GM23338 (cell line): ENCODE measurements at regions not wholly inside any gene's neighbourhood (a gene's known extent, or its start where the extent isn't known, plus 50 kb on each side); places are given as distances from the start of the nearest gene placed in this dataset.

Experiments
- ATAC-seq: fragments of 200-7000 bp; cut with Tn5 transposase; 3 replicates; pipeline ENCODE4 v1.9.1; 2020
- DNase-seq: peaks from one replicate; pipeline ENCODE4 v3.0.0-alpha.2; 2015; ENCODE audit warnings: low spot score
- H2AFZ ChIP-seq: fragments of 200-600 bp; sonication (generic); 2 replicates; pipeline ENCODE4 v1.8.0; 2016; ENCODE audit warnings: antibody characterized with exemption, mild to moderate bottlenecking, moderate library complexity
- H3F3A ChIP-seq: fragments of 200-600 bp; sonication (generic); replicated peaks from 2 replicates; pipeline ENCODE4 v1.8.0; 2017; ENCODE audit warnings: antibody characterized with exemption, mixed run types, low read depth
- H3K27ac ChIP-seq: fragments of 200-600 bp; sonication (generic); 2 replicates; pipeline ENCODE4 v1.6.1; 2016; ENCODE audit warnings: low read depth
- H3K27me3 ChIP-seq: fragments of 200-600 bp; sonication (generic); 2 replicates; pipeline ENCODE4 v1.8.0; 2016; ENCODE audit warnings: mild to moderate bottlenecking, mixed run types, moderate library complexity; ENCODE audit not compliant: insufficient read depth
- H3K36me3 ChIP-seq: fragments of 200-600 bp; sonication (generic); 2 replicates; pipeline ENCODE4 v1.8.0; 2016; ENCODE audit warnings: mild to moderate bottlenecking; ENCODE audit not compliant: insufficient read depth
- H3K4me1 ChIP-seq: fragments of 200-600 bp; sonication (generic); 2 replicates; pipeline ENCODE4 v1.8.0; 2016; ENCODE audit warnings: mild to moderate bottlenecking, moderate library complexity; ENCODE audit not compliant: insufficient read depth
- H3K4me2 ChIP-seq: fragments of 200-600 bp; sonication (generic); 2 replicates; pipeline ENCODE4 v1.7.1; 2017; ENCODE audit warnings: mixed run types
- H3K4me3 ChIP-seq: fragments of 200-600 bp; sonication (generic); 2 replicates; pipeline ENCODE4 v1.6.1; 2016; ENCODE audit warnings: mixed run types
- H3K79me2 ChIP-seq: fragments of 200-600 bp; sonication (generic); replicated peaks from 2 replicates; pipeline ENCODE4 v1.8.0; 2017; ENCODE audit warnings: mild to moderate bottlenecking; ENCODE audit not compliant: insufficient read depth
- H3K9me2 ChIP-seq: fragments of 200-600 bp; sonication (generic); 2 replicates; pipeline ENCODE4 v1.8.0; 2017; ENCODE audit not compliant: insufficient read depth
- H4K20me1 ChIP-seq: fragments of 200-600 bp; sonication (generic); replicated peaks from 2 replicates; pipeline ENCODE4 v1.8.0; 2017; ENCODE audit warnings: mild to moderate bottlenecking; ENCODE audit not compliant: insufficient read depth
- H3K27ac Mint-ChIP-seq: 2 replicates; pipeline ENCODE4 v1.8.0; 2020; ENCODE audit warnings: inconsistent platforms, mild to moderate bottlenecking, moderate library complexity, mixed read lengths
- H3K27me3 Mint-ChIP-seq: 3 replicates; pipeline ENCODE4 v1.8.0; 2022; ENCODE audit warnings: low read depth, mild to moderate bottlenecking, moderate library complexity, mixed read lengths, inconsistent platforms; ENCODE audit not compliant: insufficient read depth, poor library complexity
- H3K36me3 Mint-ChIP-seq: 3 replicates; pipeline ENCODE4 v1.8.0; 2021; ENCODE audit warnings: low read depth, mild to moderate bottlenecking, inconsistent platforms, moderate library complexity, mixed read lengths
- H3K4me1 Mint-ChIP-seq: 3 replicates; pipeline ENCODE4 v1.8.0; 2020; ENCODE audit warnings: mild to moderate bottlenecking, inconsistent platforms, mixed read lengths
- H3K4me3 Mint-ChIP-seq: 3 replicates; pipeline ENCODE4 v1.8.0; 2021; ENCODE audit warnings: moderate library complexity, mild to moderate bottlenecking, inconsistent platforms, mixed read lengths
- H3K9me3 Mint-ChIP-seq: 3 replicates; pipeline ENCODE4 v1.8.0; 2020; ENCODE audit warnings: moderate library complexity, mild to moderate bottlenecking, inconsistent platforms, mixed read lengths
- CREB1 ChIP-seq: fragments of 250-450 bp; sonication (Bioruptor Pico); IDR thresholded peaks from 2 replicates; pipeline ENCODE4 v1.5.0; 2020; ENCODE audit warnings: low read depth, mild to moderate bottlenecking, moderate library complexity
- EZH2phosphoT487 ChIP-seq: fragments of 200-600 bp; sonication (generic); IDR thresholded peaks from one replicate; pipeline ENCODE4 v1.8.1; 2018; ENCODE audit warnings: antibody characterized with exemption; ENCODE audit not compliant: unreplicated experiment
- JUNB ChIP-seq: IDR thresholded peaks from one replicate; pipeline ENCODE4 v1.6.1; 2016; ENCODE audit warnings: antibody characterized with exemption; ENCODE audit not compliant: unreplicated experiment
- NANOG ChIP-seq: IDR thresholded peaks from 2 replicates; pipeline ENCODE4 v1.6.1; 2016; ENCODE audit warnings: antibody characterized with exemption, borderline replicate concordance
- POLR2AphosphoS5 ChIP-seq: IDR thresholded peaks from 2 replicates; pipeline ENCODE4 v1.6.1; 2016; ENCODE audit warnings: antibody characterized with exemption, low read depth
- STAT1 ChIP-seq: IDR thresholded peaks from one replicate; pipeline ENCODE4 v1.6.1; 2016; ENCODE audit warnings: antibody characterized with exemption; ENCODE audit not compliant: unreplicated experiment
- ZNF114 ChIP-seq: fragments of 250-450 bp; sonication (Bioruptor Pico); IDR thresholded peaks from 2 replicates; pipeline ENCODE4 v1.5.0; 2020; ENCODE audit warnings: mild to moderate bottlenecking, moderate library complexity
- ZNF331 ChIP-seq: fragments of 250-450 bp; sonication (Bioruptor Pico); IDR thresholded peaks from 2 replicates; pipeline ENCODE4 v1.5.0; 2020; ENCODE audit warnings: low read depth, mild to moderate bottlenecking, moderate library complexity
- TF ChIP-seq, protein P1 (sequence below): fragments of 250-450 bp; sonication (Bioruptor Pico); IDR thresholded peaks from 2 replicates; pipeline ENCODE4 v1.5.0; 2020; ENCODE audit warnings: mild to moderate bottlenecking, moderate library complexity
- TF ChIP-seq, protein P2 (sequence below): IDR thresholded peaks from 2 replicates; pipeline ENCODE4 v1.6.1; 2016; ENCODE audit warnings: antibody characterized with exemption
- TF ChIP-seq, protein P3 (sequence below): IDR thresholded peaks from one replicate; pipeline ENCODE4 v1.6.1; 2018; ENCODE audit warnings: antibody characterized with exemption; ENCODE audit not compliant: unreplicated experiment

DNA sequence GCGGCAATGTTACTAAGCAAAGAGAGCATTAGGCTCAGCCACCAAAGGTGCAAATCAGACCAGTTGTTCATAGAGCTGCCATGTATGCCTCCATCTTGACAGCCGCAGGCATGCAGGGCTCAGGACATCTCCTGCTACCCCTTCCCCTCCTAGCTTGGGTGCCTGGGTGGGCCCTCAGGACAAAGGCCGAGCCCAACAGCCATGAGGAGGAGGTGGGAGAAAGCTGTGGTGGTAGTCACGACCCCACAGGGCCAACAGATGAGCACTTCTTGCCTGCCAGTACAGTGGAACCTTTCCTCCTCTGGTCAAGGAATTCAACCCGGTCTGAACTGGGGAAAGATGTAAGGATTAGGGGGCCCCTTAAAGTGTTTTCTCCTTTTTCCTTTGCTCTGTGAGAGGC is 386.4 kb upstream of the SLITRK6 start:
- Histone ChIP-seq H3K27me3 (no peaks in the 10 kb centered on the region), H3K36me3 (no peaks in the 10 kb centered on the region), H3K4me3 (no peak overlapping the region), H3K4me1 (no peaks in the 10 kb centered on the region), H3K9me2 (0 out of 2 replicates have a peak, but pooled peaks cover 3% of the 10 kb centered on the region), H2AFZ (no peak overlapping the region; the same call in 1 of the 2 replicates), H3F3A (no peaks in the 10 kb centered on the region), H3K79me2 (no peaks in the 10 kb centered on the region), H3K27ac (no peak overlapping the region), H4K20me1 (no peaks in the 10 kb centered on the region), H3K4me2 (no peak overlapping the region)
- H3K36me3 Mint-ChIP-seq, result peaks cover 3% of the 10 kb centered on the region; the same call in 1 of the 3 replicates
- no peak overlapping the region for H3K4me3 Mint-ChIP-seq
- TF ChIP-seq, protein P1, sequence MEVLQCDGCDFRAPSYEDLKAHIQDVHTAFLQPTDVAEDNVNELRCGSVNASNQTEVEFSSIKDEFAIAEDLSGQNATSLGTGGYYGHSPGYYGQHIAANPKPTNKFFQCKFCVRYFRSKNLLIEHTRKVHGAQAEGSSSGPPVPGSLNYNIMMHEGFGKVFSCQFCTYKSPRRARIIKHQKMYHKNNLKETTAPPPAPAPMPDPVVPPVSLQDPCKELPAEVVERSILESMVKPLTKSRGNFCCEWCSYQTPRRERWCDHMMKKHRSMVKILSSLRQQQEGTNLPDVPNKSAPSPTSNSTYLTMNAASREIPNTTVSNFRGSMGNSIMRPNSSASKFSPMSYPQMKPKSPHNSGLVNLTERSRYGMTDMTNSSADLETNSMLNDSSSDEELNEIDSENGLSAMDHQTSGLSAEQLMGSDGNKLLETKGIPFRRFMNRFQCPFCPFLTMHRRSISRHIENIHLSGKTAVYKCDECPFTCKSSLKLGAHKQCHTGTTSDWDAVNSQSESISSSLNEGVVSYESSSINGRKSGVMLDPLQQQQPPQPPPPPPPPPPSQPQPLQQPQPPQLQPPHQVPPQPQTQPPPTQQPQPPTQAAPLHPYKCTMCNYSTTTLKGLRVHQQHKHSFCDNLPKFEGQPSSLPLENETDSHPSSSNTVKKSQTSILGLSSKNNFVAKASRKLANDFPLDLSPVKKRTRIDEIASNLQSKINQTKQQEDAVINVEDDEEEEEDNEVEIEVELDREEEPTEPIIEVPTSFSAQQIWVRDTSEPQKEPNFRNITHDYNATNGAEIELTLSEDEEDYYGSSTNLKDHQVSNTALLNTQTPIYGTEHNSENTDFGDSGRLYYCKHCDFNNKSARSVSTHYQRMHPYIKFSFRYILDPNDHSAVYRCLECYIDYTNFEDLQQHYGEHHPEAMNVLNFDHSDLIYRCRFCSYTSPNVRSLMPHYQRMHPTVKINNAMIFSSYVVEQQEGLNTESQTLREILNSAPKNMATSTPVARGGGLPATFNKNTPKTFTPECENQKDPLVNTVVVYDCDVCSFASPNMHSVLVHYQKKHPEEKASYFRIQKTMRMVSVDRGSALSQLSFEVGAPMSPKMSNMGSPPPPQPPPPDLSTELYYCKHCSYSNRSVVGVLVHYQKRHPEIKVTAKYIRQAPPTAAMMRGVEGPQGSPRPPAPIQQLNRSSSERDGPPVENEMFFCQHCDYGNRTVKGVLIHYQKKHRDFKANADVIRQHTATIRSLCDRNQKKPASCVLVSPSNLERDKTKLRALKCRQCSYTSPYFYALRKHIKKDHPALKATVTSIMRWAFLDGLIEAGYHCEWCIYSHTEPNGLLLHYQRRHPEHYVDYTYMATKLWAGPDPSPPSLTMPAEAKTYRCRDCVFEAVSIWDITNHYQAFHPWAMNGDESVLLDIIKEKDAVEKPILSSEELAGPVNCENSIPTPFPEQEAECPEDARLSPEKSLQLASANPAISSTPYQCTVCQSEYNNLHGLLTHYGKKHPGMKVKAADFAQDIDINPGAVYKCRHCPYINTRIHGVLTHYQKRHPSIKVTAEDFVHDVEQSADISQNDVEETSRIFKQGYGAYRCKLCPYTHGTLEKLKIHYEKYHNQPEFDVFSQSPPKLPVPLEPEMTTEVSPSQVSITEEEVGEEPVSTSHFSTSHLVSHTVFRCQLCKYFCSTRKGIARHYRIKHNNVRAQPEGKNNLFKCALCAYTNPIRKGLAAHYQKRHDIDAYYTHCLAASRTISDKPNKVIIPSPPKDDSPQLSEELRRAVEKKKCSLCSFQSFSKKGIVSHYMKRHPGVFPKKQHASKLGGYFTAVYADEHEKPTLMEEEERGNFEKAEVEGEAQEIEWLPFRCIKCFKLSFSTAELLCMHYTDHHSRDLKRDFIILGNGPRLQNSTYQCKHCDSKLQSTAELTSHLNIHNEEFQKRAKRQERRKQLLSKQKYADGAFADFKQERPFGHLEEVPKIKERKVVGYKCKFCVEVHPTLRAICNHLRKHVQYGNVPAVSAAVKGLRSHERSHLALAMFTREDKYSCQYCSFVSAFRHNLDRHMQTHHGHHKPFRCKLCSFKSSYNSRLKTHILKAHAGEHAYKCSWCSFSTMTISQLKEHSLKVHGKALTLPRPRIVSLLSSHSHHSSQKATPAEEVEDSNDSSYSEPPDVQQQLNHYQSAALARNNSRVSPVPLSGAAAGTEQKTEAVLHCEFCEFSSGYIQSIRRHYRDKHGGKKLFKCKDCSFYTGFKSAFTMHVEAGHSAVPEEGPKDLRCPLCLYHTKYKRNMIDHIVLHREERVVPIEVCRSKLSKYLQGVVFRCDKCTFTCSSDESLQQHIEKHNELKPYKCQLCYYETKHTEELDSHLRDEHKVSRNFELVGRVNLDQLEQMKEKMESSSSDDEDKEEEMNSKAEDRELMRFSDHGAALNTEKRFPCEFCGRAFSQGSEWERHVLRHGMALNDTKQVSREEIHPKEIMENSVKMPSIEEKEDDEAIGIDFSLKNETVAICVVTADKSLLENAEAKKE, result no peak
- no peak for TF ChIP-seq STAT1
- no peak for TF ChIP-seq NANOG
- TF ChIP-seq ZNF114 (CRISPR knock-in tag), result no peak
- TF ChIP-seq JUNB, result no peak
- TF ChIP-seq POLR2AphosphoS5, result no peak
- TF ChIP-seq, protein P2, sequence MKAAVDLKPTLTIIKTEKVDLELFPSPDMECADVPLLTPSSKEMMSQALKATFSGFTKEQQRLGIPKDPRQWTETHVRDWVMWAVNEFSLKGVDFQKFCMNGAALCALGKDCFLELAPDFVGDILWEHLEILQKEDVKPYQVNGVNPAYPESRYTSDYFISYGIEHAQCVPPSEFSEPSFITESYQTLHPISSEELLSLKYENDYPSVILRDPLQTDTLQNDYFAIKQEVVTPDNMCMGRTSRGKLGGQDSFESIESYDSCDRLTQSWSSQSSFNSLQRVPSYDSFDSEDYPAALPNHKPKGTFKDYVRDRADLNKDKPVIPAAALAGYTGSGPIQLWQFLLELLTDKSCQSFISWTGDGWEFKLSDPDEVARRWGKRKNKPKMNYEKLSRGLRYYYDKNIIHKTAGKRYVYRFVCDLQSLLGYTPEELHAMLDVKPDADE, result no peak
- TF ChIP-seq, protein P3, sequence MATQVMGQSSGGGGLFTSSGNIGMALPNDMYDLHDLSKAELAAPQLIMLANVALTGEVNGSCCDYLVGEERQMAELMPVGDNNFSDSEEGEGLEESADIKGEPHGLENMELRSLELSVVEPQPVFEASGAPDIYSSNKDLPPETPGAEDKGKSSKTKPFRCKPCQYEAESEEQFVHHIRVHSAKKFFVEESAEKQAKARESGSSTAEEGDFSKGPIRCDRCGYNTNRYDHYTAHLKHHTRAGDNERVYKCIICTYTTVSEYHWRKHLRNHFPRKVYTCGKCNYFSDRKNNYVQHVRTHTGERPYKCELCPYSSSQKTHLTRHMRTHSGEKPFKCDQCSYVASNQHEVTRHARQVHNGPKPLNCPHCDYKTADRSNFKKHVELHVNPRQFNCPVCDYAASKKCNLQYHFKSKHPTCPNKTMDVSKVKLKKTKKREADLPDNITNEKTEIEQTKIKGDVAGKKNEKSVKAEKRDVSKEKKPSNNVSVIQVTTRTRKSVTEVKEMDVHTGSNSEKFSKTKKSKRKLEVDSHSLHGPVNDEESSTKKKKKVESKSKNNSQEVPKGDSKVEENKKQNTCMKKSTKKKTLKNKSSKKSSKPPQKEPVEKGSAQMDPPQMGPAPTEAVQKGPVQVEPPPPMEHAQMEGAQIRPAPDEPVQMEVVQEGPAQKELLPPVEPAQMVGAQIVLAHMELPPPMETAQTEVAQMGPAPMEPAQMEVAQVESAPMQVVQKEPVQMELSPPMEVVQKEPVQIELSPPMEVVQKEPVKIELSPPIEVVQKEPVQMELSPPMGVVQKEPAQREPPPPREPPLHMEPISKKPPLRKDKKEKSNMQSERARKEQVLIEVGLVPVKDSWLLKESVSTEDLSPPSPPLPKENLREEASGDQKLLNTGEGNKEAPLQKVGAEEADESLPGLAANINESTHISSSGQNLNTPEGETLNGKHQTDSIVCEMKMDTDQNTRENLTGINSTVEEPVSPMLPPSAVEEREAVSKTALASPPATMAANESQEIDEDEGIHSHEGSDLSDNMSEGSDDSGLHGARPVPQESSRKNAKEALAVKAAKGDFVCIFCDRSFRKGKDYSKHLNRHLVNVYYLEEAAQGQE, result no peak
- no peak for TF ChIP-seq CREB1 (CRISPR knock-in tag)
- no peak for TF ChIP-seq EZH2phosphoT487
- TF ChIP-seq ZNF331 (CRISPR knock-in tag), result no peak
- peaks cover 8% of the 10 kb centered on the region for H3K27me3 Mint-ChIP-seq
- no peak overlapping the region for H3K27ac Mint-ChIP-seq
- peaks cover 3% of the 10 kb centered on the region; the same call in 1 of the 3 replicates for H3K9me3 Mint-ChIP-seq
- H3K4me1 Mint-ChIP-seq, result peaks cover 17% of the 10 kb centered on the region
- DNase-seq (no peak), ATAC-seq (no peak)
